ENCODE measurements at regions not wholly inside any gene's neighbourhood (a gene's known extent, or its start where the extent isn't known, plus 50 kb on each side); places are given as distances from the start of the nearest gene placed in this dataset.

- no peak for TF ChIP-seq CTCF (IDR thresholded peaks at IDR 0.05; ENCODE audit: low read depth, low read length, poor library complexity, severe bottlenecking)
- TF ChIP-seq EZH2phosphoT487 (IDR thresholded peaks at IDR 0.05; ENCODE audit: borderline replicate concordance, low read length): no peak
Measured at GRCh38 chr4:123840197-123840596, 443.6 kb downstream of the SPRY1 start.

Measured in DOHH2 (cell line).